Stomach (tissue), 4 donors: ENCODE measurements at regions not wholly inside any gene's neighbourhood (a gene's known extent, or its start where the extent isn't known, plus 50 kb on each side); places are given as distances from the start of the nearest gene placed in this dataset.

Experiments used
- CTCF ChIP-seq, 7 experiments: fragments of 450-650 bp in 4 of 7; fragments of 200-600 bp in 3 of 7; sonication (generic) in 3 of 7; IDR thresholded peaks; one replicate each; pipeline ENCODE4 v1.5.1; 2016 to 2019; ENCODE audit warnings: antibody characterized with exemption in 7 of 7, control low read depth in 2 of 7, mild to moderate bottlenecking in 1 of 7
- EP300 ChIP-seq: sonication (generic); formaldehyde crosslinking; IDR thresholded peaks from one replicate; pipeline ENCODE4 v1.6.1; 2017; ENCODE audit warnings: antibody characterized with exemption
- POLR2A ChIP-seq, 4 donors: fragments of 450-650 bp; IDR thresholded peaks; one replicate each; pipeline ENCODE4 v1.6.1; 2016; ENCODE audit warnings: antibody characterized with exemption in 4 of 4, control low read depth in 2 of 4, mild to moderate bottlenecking in 1 of 4, moderate library complexity in 1 of 4
- POLR2AphosphoS5 ChIP-seq, 3 donors: sonication (generic); formaldehyde crosslinking; IDR thresholded peaks; one replicate each; pipeline ENCODE4 v1.6.1; 2016; ENCODE audit warnings: antibody characterized with exemption in 3 of 3

- no peak for TF ChIP-seq CTCF (IDR thresholded peaks at IDR 0.05)
- TF ChIP-seq POLR2AphosphoS5 (IDR thresholded peaks at IDR 0.05), result no peak
- no peak for TF ChIP-seq EP300
- TF ChIP-seq POLR2A (IDR thresholded peaks at IDR 0.05), result no peak
These were observed 187.2 kb downstream of the HLX start for GRCh38 chr1:221066351-221067001.
